OCI-LY7 (cell line): ENCODE measurements at regions not wholly inside any gene's neighbourhood (a gene's known extent, or its start where the extent isn't known, plus 50 kb on each side); places are given as distances from the start of the nearest gene placed in this dataset.

Experiments used
- BruUV-seq: library from RNA; stranded (reverse); fragments of 400-500 nt; replicated peaks from 2 replicates; lab custom pipeline; 2021; lab: Mats Ljungman, UMichigan
- CTCF ChIA-PET: fragments of 300-600 bp; sonication (Branson Sonifier 250); formaldehyde crosslinking; loops from one replicate; lab custom pipeline; 2022; ENCODE audit warnings: antibody characterized with exemption; ENCODE audit not compliant: unreplicated experiment; lab: Charles Lee
- POLR2A ChIA-PET: fragments of 300-600 bp; sonication (Branson Sonifier 250); formaldehyde crosslinking; loops from one replicate; lab custom pipeline; 2022; ENCODE audit warnings: antibody characterized with exemption; lab: Charles Lee
- DNase-seq: peaks from one replicate; pipeline ENCODE4 v3.0.0-alpha.2; 2015; ENCODE audit warnings: low spot score
- H2AFZ ChIP-seq: fragments of 200-600 bp; sonication (generic), shearing (Covaris generic); 2 replicates; pipeline ENCODE4 v1.6.1; 2014; ENCODE audit warnings: mild to moderate bottlenecking, antibody characterized with exemption, low read length, moderate library complexity
- H3K27ac ChIP-seq: fragments of 200-600 bp; sonication (generic); 2 replicates; pipeline ENCODE4 v1.5.1; 2014; ENCODE audit warnings: mixed run types, low read depth, mild to moderate bottlenecking, moderate library complexity, low read length, inconsistent platforms; ENCODE audit not compliant: poor library complexity, severe bottlenecking
- H3K36me3 ChIP-seq: fragments of 200-600 bp; sonication (generic); 2 replicates; pipeline ENCODE4 v1.6.1; 2014; ENCODE audit warnings: mild to moderate bottlenecking, antibody characterized with exemption, low read length, moderate library complexity, mixed read lengths; ENCODE audit not compliant: insufficient read depth
- H3K4me1 ChIP-seq: fragments of 200-600 bp; sonication (generic); 2 replicates; pipeline ENCODE4 v1.5.1; 2014; ENCODE audit warnings: mild to moderate bottlenecking, low read length; ENCODE audit not compliant: insufficient read depth, poor library complexity, severe bottlenecking
- H3K4me2 ChIP-seq: fragments of 200-600 bp; sonication (generic); 2 replicates; pipeline ENCODE4 v1.6.1; 2014; ENCODE audit warnings: mild to moderate bottlenecking, low read length
- H3K4me3 ChIP-seq: fragments of 200-600 bp; sonication (generic); 2 replicates; pipeline ENCODE4 v1.5.1; 2014; ENCODE audit warnings: mild to moderate bottlenecking, low read depth, low read length; ENCODE audit not compliant: poor library complexity, severe bottlenecking
- H3K79me2 ChIP-seq: fragments of 200-600 bp; sonication (generic); 2 replicates; pipeline ENCODE4 v1.6.1; 2016; ENCODE audit warnings: low read depth, mild to moderate bottlenecking, low read length, moderate library complexity, mixed read lengths; ENCODE audit not compliant: insufficient read depth
- H3K9me2 ChIP-seq: fragments of 200-600 bp; sonication (generic); 2 replicates; pipeline ENCODE4 v1.6.1; 2016; ENCODE audit warnings: mild to moderate bottlenecking, low read length, mixed read lengths; ENCODE audit not compliant: insufficient read depth
- H3K9me3 ChIP-seq: fragments of 200-600 bp; sonication (generic); 2 replicates; pipeline ENCODE4 v1.6.1; 2014; ENCODE audit warnings: mild to moderate bottlenecking, mixed run types, low read length, mixed read lengths
- H4K20me1 ChIP-seq: fragments of 200-600 bp; sonication (generic); 2 replicates; pipeline ENCODE4 v1.6.1; 2014; ENCODE audit warnings: mild to moderate bottlenecking, antibody characterized with exemption, low read length, moderate library complexity, mixed read lengths; ENCODE audit not compliant: insufficient read depth
- CTCF ChIP-seq: fragments of 200-600 bp; sonication (generic); conservative IDR thresholded peaks from 2 replicates; pipeline ENCODE4 v1.5.1; 2014; ENCODE audit warnings: mild to moderate bottlenecking, antibody characterized with exemption, low read length, moderate library complexity, mixed read lengths
- EZH2phosphoT487 ChIP-seq: fragments of 200-600 bp; sonication (generic); IDR thresholded peaks from 2 replicates; pipeline ENCODE4 v1.6.1; 2018; ENCODE audit warnings: low read depth, borderline replicate concordance, mild to moderate bottlenecking, mixed run types, antibody characterized with exemption, low read length, moderate library complexity, mixed read lengths
- intact Hi-C: fragments of 100-400 bp; cut with micrococcal nuclease; formaldehyde crosslinking; loops from one replicate; pipeline ENCODE4 v1.10.0; 2022; ENCODE audit not compliant: unreplicated experiment

- intact Hi-C loops, result no loop called here
- TF ChIP-seq CTCF (no peak), EZH2phosphoT487 (no peak)
- no peaks in the 10 kb centered on the region for H3K9me3 ChIP-seq
- H3K4me1 ChIP-seq, result no peaks in the 10 kb centered on the region
- no TSS peak for BruUV-seq
- H4K20me1 ChIP-seq, result no peaks in the 10 kb centered on the region
- no peak overlapping the region for H3K27ac ChIP-seq
- H3K9me2 ChIP-seq, result no peaks in the 10 kb centered on the region
- H3K4me3 ChIP-seq, result no peak overlapping the region
- no peaks in the 10 kb centered on the region for H3K36me3 ChIP-seq
- no peak overlapping the region for H3K4me2 ChIP-seq
- POLR2A ChIA-PET, result no interaction called here
- H2AFZ ChIP-seq, result no peak overlapping the region
- no peak for DNase-seq
- H3K79me2 ChIP-seq, result no peaks in the 10 kb centered on the region
- CTCF ChIA-PET, result no interaction called here
These were observed 148.1 kb downstream of the HERPUD2 start for GRCh38 chr7:35546691-35547429.

GRCh38 chr7:35545831-35546230 is 149.1 kb downstream of the HERPUD2 start:
- POLR2A ChIA-PET, result interaction anchor here (1.1 kb wide), 1 partner anchor 38 kb away, joined by 3 read pairs; no protein-coding TSS in a partner anchor
- H3K79me2 ChIP-seq, result no peaks in the 10 kb centered on the region

More at GRCh38 chr7:35545831-35546230, 149.1 kb downstream of the HERPUD2 start:
- Histone ChIP-seq H3K36me3 (no peaks in the 10 kb centered on the region), H3K27ac (no peak overlapping the region), H3K9me2 (no peaks in the 10 kb centered on the region), H3K4me3 (no peak overlapping the region), H3K4me1 (no peaks in the 10 kb centered on the region), H3K4me2 (no peak overlapping the region), H2AFZ (no peak overlapping the region), H4K20me1 (no peaks in the 10 kb centered on the region), H3K9me3 (no peaks in the 10 kb centered on the region)
- DNase-seq, result no peak
- no TSS peak for BruUV-seq
- CTCF ChIA-PET, result no interaction called here
- intact Hi-C loops, result no loop called here
- TF ChIP-seq EZH2phosphoT487 (no peak), CTCF (no peak)
